H1 (cell line): ENCODE measurements at regions not wholly inside any gene's neighbourhood (a gene's known extent, or its start where the extent isn't known, plus 50 kb on each side); places are given as distances from the start of the nearest gene placed in this dataset.

Experiments used
- CTCF ChIP-seq, 3 experiments: IDR thresholded peaks; 1 replicate in 2 of 3; 2 replicates in 1 of 3; pipeline versions ENCODE4 v1.5.1 to v1.6.1; 2011; ENCODE audit warnings: low read length in 3 of 3, mild to moderate bottlenecking in 3 of 3, inconsistent platforms in 2 of 3, low read depth in 1 of 3, moderate library complexity in 1 of 3; ENCODE audit not compliant: insufficient read depth in 1 of 3; ENCODE audit errors: control extremely low read depth in 1 of 3
- HDAC2 ChIP-seq, 2 experiments: fragments of 300-600 bp in 1 of 2; sonication (generic) in 1 of 2; IDR thresholded peaks; 2 replicates each; pipeline ENCODE4 v1.6.1; 2011 to 2012; ENCODE audit warnings: low read depth in 2 of 2, low read length in 2 of 2, mild to moderate bottlenecking in 2 of 2, moderate library complexity in 2 of 2, borderline replicate concordance in 1 of 2, inconsistent platforms in 1 of 2
- JUND ChIP-seq: IDR thresholded peaks from 2 replicates; pipeline ENCODE4 v1.6.1; 2011; ENCODE audit warnings: mild to moderate bottlenecking, improper control_type of control experiment, low read length
- KDM1A ChIP-seq: fragments of 200-600, 300-600 bp; sonication (generic); IDR thresholded peaks from 2 replicates; pipeline ENCODE4 v1.7.1; 2016; ENCODE audit warnings: mild to moderate bottlenecking, low read length, borderline replicate concordance
- KDM5A ChIP-seq: fragments of 200-600 bp; IDR thresholded peaks from 2 replicates; pipeline ENCODE4 v1.7.1; 2012; ENCODE audit warnings: mild to moderate bottlenecking, low read length, inconsistent platforms, mixed read lengths
- MAX ChIP-seq: IDR thresholded peaks from 2 replicates; pipeline ENCODE4 v1.6.1; 2012; ENCODE audit warnings: inconsistent platforms
- NANOG ChIP-seq: IDR thresholded peaks from 2 replicates; pipeline ENCODE4 v1.6.1; 2011; ENCODE audit warnings: low read length, low read depth, mild to moderate bottlenecking, inconsistent platforms; ENCODE audit not compliant: insufficient read depth, poor library complexity, severe bottlenecking
- NRF1 ChIP-seq: IDR thresholded peaks from 2 replicates; pipeline ENCODE4 v1.6.1; 2011; ENCODE audit warnings: mild to moderate bottlenecking, low read depth, low read length, improper control_type of control experiment
- POLR2A ChIP-seq, 2 experiments: IDR thresholded peaks; 1 replicate in 1 of 2; 2 replicates in 1 of 2; pipeline ENCODE4 v1.6.1; 2011; ENCODE audit warnings: low read depth in 2 of 2, low read length in 2 of 2, mild to moderate bottlenecking in 2 of 2; ENCODE audit errors: control extremely low read depth in 1 of 2
- POLR2AphosphoS5 ChIP-seq: IDR thresholded peaks from 2 replicates; pipeline ENCODE4 v1.6.1; 2011; ENCODE audit warnings: low read depth, low read length
- RFX5 ChIP-seq: IDR thresholded peaks from 2 replicates; pipeline ENCODE4 v1.6.1; 2011; ENCODE audit warnings: low read depth, low read length, improper control_type of control experiment, borderline replicate concordance
- TAF1 ChIP-seq: IDR thresholded peaks from 2 replicates; pipeline ENCODE4 v1.6.1; 2011; ENCODE audit warnings: mild to moderate bottlenecking, low read depth, low read length
- TCF12 ChIP-seq: IDR thresholded peaks from 2 replicates; pipeline ENCODE4 v1.6.1; 2011; ENCODE audit warnings: low read depth, mild to moderate bottlenecking, low read length

GRCh38 chrX:68941385-68941952 lies 112.6 kb downstream of the EFNB1 start:
- no peak for TF ChIP-seq HDAC2 (IDR thresholded peaks at IDR 0.05; ENCODE audit: borderline replicate concordance in 1 of 2, low read depth in 2 of 2, low read length in 2 of 2)
- TF ChIP-seq NRF1, result no peak
- TF ChIP-seq KDM5A, result no peak
- no peak for TF ChIP-seq CTCF (IDR thresholded peaks at IDR 0.05; ENCODE audit: control extremely low read depth in 1 of 3, insufficient read depth in 1 of 3, low read depth in 1 of 3, low read length in 3 of 3)
- TF ChIP-seq NANOG, result no peak
- no peak for TF ChIP-seq JUND
- TF ChIP-seq MAX, result no peak
- no peak for TF ChIP-seq RFX5
- TF ChIP-seq TAF1, result no peak
- TF ChIP-seq POLR2AphosphoS5, result no peak
- no peak for TF ChIP-seq POLR2A (IDR thresholded peaks at IDR 0.05; ENCODE audit: control extremely low read depth in 1 of 2, low read depth in 2 of 2, low read length in 2 of 2)
- TF ChIP-seq KDM1A, result no peak
- TF ChIP-seq TCF12, result no peak
